DND-41 (cell line): ENCODE measurements at regions not wholly inside any gene's neighbourhood (a gene's known extent, or its start where the extent isn't known, plus 50 kb on each side); places are given as distances from the start of the nearest gene placed in this dataset.

Experiments
- ATAC-seq: fragments of 200-7000 bp; cut with Tn5 transposase; 3 replicates; pipeline ENCODE4 v1.9.1; 2021; ENCODE audit warnings: low read depth; ENCODE audit not compliant: insufficient read depth
- DNase-seq: peaks from one replicate; pipeline ENCODE4 v3.0.0-alpha.2; 2020
- H2AFZ ChIP-seq: 2 replicates; pipeline ENCODE4 v1.6.0; 2012; ENCODE audit warnings: low read depth, low read length
- H3K27ac ChIP-seq: 2 replicates; pipeline ENCODE4 v1.5.1; 2012; ENCODE audit warnings: low read length, inconsistent platforms
- H3K27me3 ChIP-seq: fragments of 200-600 bp; sonication (generic); 2 replicates; pipeline ENCODE4 v1.6.0; 2012; ENCODE audit warnings: low read length, mild to moderate bottlenecking, inconsistent platforms; ENCODE audit not compliant: insufficient read depth, poor library complexity
- H3K36me3 ChIP-seq: 2 replicates; pipeline ENCODE4 v1.5.1; 2012; ENCODE audit warnings: low read length, inconsistent platforms; ENCODE audit not compliant: insufficient read depth
- H3K4me1 ChIP-seq: 2 replicates; pipeline ENCODE4 v1.5.1; 2012; ENCODE audit warnings: mild to moderate bottlenecking, low read length; ENCODE audit not compliant: insufficient read depth
- H3K4me2 ChIP-seq: 2 replicates; pipeline ENCODE4 v1.6.0; 2012; ENCODE audit warnings: mild to moderate bottlenecking, moderate library complexity, low read length, inconsistent platforms; ENCODE audit not compliant: insufficient read depth
- H3K4me3 ChIP-seq, 2 experiments: fragments of 200-600 bp in 1 of 2; shearing (Covaris generic) in 1 of 2; 2 replicates each; pipeline ENCODE4 v1.5.1; 2012 to 2016; ENCODE audit warnings: inconsistent platforms in 2 of 2, low read length in 2 of 2, mild to moderate bottlenecking in 2 of 2, low read depth in 1 of 2, moderate library complexity in 1 of 2
- H3K79me2 ChIP-seq: 2 replicates; pipeline ENCODE4 v1.6.0; 2012; ENCODE audit warnings: low read length, inconsistent platforms; ENCODE audit not compliant: insufficient read depth
- H3K9ac ChIP-seq: 2 replicates; pipeline ENCODE4 v1.6.0; 2012; ENCODE audit warnings: low read depth, mild to moderate bottlenecking, inconsistent platforms, low read length, moderate library complexity
- H3K9me3 ChIP-seq: 2 replicates; pipeline ENCODE4 v1.5.1; 2012; ENCODE audit warnings: low read length, moderate library complexity, mild to moderate bottlenecking, inconsistent platforms; ENCODE audit not compliant: insufficient read depth, severe bottlenecking
- H4K20me1 ChIP-seq: 2 replicates; pipeline ENCODE4 v1.6.0; 2012; ENCODE audit warnings: low read length; ENCODE audit not compliant: insufficient read depth
- CTCF ChIP-seq: IDR thresholded peaks from 2 replicates; pipeline ENCODE4 v1.5.1; 2012; ENCODE audit warnings: borderline replicate concordance, low read length, moderate library complexity, mild to moderate bottlenecking; ENCODE audit not compliant: poor library complexity, severe bottlenecking; ENCODE audit errors: extremely low read depth
- EZH2 ChIP-seq: IDR thresholded peaks from 3 replicates; pipeline ENCODE4 v1.6.1; 2012; ENCODE audit warnings: borderline replicate concordance, low read depth, mild to moderate bottlenecking, moderate library complexity, low read length, inconsistent platforms; ENCODE audit not compliant: severe bottlenecking

GRCh38 chr4:58252656-58253055 is 1142.5 kb upstream of the IGFBP7 start:
- ATAC-seq, result no peak
- TF ChIP-seq CTCF (no peak), EZH2 (no peak)

GRCh38 chr4:58247792-58248191 is 1137.6 kb upstream of the IGFBP7 start:
- DNase-seq, result no peak
- Histone ChIP-seq H3K4me2 (no peak overlapping the region), H2AFZ (no peak overlapping the region), H3K4me3 (no peak overlapping the region), H3K27ac (no peak overlapping the region), H3K36me3 (no peaks in the 10 kb centered on the region), H3K9ac (no peak overlapping the region), H4K20me1 (no peaks in the 10 kb centered on the region), H3K79me2 (no peaks in the 10 kb centered on the region), H3K4me1 (no peaks in the 10 kb centered on the region), H3K27me3 (no peaks in the 10 kb centered on the region), H3K9me3 (no peaks in the 10 kb centered on the region)
- TF ChIP-seq EZH2 (no peak), CTCF (no peak)
- no peak for ATAC-seq

More at GRCh38 chr4:58252656-58253055, 1142.5 kb upstream of the IGFBP7 start:
- no peak for DNase-seq
- no peaks in the 10 kb centered on the region for H3K79me2 ChIP-seq
- H3K4me2 ChIP-seq, result no peak overlapping the region
- H3K9ac ChIP-seq, result no peak overlapping the region
- H4K20me1 ChIP-seq, result no peaks in the 10 kb centered on the region
- H3K4me1 ChIP-seq, result no peaks in the 10 kb centered on the region
- no peak overlapping the region for H3K27ac ChIP-seq
- H2AFZ ChIP-seq, result no peak overlapping the region
- no peak overlapping the region for H3K4me3 ChIP-seq
- no peaks in the 10 kb centered on the region for H3K36me3 ChIP-seq
- no peaks in the 10 kb centered on the region for H3K27me3 ChIP-seq
- H3K9me3 ChIP-seq, result no peaks in the 10 kb centered on the region

GRCh38 chr4:58225460-58225859 is 1115.3 kb upstream of the IGFBP7 start:
- TF ChIP-seq CTCF (no peak), EZH2 (no peak)
- no peak overlapping the region for H3K9ac ChIP-seq
- ATAC-seq (no peak), DNase-seq (no peak)
- no peak overlapping the region for H2AFZ ChIP-seq
- no peaks in the 10 kb centered on the region for H3K9me3 ChIP-seq
- H3K36me3 ChIP-seq, result no peaks in the 10 kb centered on the region
- no peaks in the 10 kb centered on the region for H3K4me1 ChIP-seq
- H4K20me1 ChIP-seq, result no peaks in the 10 kb centered on the region
- H3K27ac ChIP-seq, result no peak overlapping the region
- no peak overlapping the region for H3K4me2 ChIP-seq
- H3K4me3 ChIP-seq, result no peak overlapping the region
- H3K27me3 ChIP-seq, result no peaks in the 10 kb centered on the region
- H3K79me2 ChIP-seq, result no peaks in the 10 kb centered on the region

- Histone ChIP-seq H3K9me3 (no peaks in the 10 kb centered on the region), H2AFZ (no peak overlapping the region), H3K27me3 (no peaks in the 10 kb centered on the region), H3K4me3 (no peak overlapping the region), H4K20me1 (no peaks in the 10 kb centered on the region), H3K4me2 (no peak overlapping the region), H3K27ac (no peak overlapping the region), H3K4me1 (no peaks in the 10 kb centered on the region), H3K9ac (no peak overlapping the region), H3K36me3 (no peaks in the 10 kb centered on the region), H3K79me2 (no peaks in the 10 kb centered on the region)
- ATAC-seq (no peak), DNase-seq (no peak)
- TF ChIP-seq EZH2, result no peak
- TF ChIP-seq CTCF, result no peak
Observed at GRCh38 chr4:58219179-58219578, 1109.0 kb upstream of the IGFBP7 start.
